ENCODE measurements at regions not wholly inside any gene's neighbourhood (a gene's known extent, or its start where the extent isn't known, plus 50 kb on each side); places are given as distances from the start of the nearest gene placed in this dataset.

DNA sequence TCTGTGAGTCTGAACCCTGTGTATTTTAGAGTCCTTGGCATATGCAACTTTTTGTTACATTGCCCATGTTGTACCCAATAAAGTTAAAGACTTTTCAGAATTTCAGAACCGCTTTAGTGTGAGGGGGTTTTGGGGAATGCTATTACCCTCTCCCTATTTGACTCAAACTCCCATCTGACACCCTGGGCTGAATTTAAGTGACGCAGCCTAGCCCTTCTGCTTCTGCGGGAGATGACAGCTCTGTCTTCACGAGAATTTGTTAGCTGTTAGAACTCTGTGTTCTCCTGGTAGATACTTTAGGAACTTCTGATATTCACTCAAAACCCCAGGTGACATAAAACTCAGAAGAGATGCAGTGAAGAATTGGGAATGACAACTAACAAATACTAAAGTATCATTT, 500.6 kb upstream of the ID4 start:
- Histone ChIP-seq H3K4me2 (ENCODE audit: low read depth, low read length) (no peak overlapping the region), H3K27me3 (replicated peaks; ENCODE audit: insufficient read depth, low read length) (no peaks in the 10 kb centered on the region), H3K9me2 (replicated peaks; ENCODE audit: insufficient read depth, low read length) (no peaks in the 10 kb centered on the region), H2AFZ (ENCODE audit: low read length) (no peak overlapping the region), H4K20me1 (ENCODE audit: insufficient read depth, low read length) (no peaks in the 10 kb centered on the region), H3K36me3 (replicated peaks; ENCODE audit: insufficient read depth, low read length) (no peaks in the 10 kb centered on the region), H3F3A (ENCODE audit: insufficient read depth, low read length) (no peaks in the 10 kb centered on the region), H3K4me1 (ENCODE audit: low read length) (no peaks in the 10 kb centered on the region), H3K79me2 (ENCODE audit: low read length) (no peaks in the 10 kb centered on the region), H3K27ac (ENCODE audit: low read length) (no peak overlapping the region), H3K9ac (ENCODE audit: low read length) (no peak overlapping the region), H3K9me3 (replicated peaks; ENCODE audit: insufficient read depth, low read length) (no peaks in the 10 kb centered on the region), H3K4me3 (ENCODE audit: low read length) (no peak overlapping the region)
- TF ChIP-seq EZH2phosphoT487 (IDR thresholded peaks at IDR 0.05; ENCODE audit: low read length) (no peak), EZH2 (optimal IDR thresholded peaks at IDR 0.05; ENCODE audit: low read depth, low read length) (no peak)
- TF ChIP-seq, protein P1, sequence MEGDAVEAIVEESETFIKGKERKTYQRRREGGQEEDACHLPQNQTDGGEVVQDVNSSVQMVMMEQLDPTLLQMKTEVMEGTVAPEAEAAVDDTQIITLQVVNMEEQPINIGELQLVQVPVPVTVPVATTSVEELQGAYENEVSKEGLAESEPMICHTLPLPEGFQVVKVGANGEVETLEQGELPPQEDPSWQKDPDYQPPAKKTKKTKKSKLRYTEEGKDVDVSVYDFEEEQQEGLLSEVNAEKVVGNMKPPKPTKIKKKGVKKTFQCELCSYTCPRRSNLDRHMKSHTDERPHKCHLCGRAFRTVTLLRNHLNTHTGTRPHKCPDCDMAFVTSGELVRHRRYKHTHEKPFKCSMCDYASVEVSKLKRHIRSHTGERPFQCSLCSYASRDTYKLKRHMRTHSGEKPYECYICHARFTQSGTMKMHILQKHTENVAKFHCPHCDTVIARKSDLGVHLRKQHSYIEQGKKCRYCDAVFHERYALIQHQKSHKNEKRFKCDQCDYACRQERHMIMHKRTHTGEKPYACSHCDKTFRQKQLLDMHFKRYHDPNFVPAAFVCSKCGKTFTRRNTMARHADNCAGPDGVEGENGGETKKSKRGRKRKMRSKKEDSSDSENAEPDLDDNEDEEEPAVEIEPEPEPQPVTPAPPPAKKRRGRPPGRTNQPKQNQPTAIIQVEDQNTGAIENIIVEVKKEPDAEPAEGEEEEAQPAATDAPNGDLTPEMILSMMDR (IDR thresholded peaks at IDR 0.05; ENCODE audit: low read length): no peak
- no peak for DNase-seq

DNA sequence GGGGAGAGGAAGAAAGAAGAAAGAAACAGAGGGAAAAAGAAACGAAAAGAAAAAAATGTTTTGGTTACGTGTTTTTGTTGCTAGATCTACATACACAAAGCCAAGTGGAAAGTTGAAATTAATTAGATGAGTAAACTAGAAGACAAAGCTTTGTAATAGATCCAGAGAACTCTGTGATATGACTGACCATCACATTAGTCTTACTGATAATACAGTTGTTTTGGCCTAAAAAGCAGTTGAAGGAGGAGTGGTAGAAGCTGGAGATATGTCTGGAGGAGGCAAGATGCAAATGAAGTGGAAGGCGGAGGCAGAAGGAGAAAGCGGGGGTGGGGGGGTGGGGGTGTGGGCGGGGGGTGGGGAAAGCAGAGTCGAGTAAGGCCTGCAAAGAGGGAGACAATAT, 500.1 kb upstream of the ID4 start:
- DNase-seq: no peak
- Histone ChIP-seq H3K4me3 (ENCODE audit: low read length) (no peak overlapping the region), H3K36me3 (replicated peaks; ENCODE audit: insufficient read depth, low read length) (no peaks in the 10 kb centered on the region), H2AFZ (ENCODE audit: low read length) (no peak overlapping the region), H3K27me3 (replicated peaks; ENCODE audit: insufficient read depth, low read length) (no peaks in the 10 kb centered on the region), H3K79me2 (ENCODE audit: low read length) (no peaks in the 10 kb centered on the region), H4K20me1 (ENCODE audit: insufficient read depth, low read length) (no peaks in the 10 kb centered on the region), H3F3A (ENCODE audit: insufficient read depth, low read length) (no peaks in the 10 kb centered on the region), H3K9me2 (replicated peaks; ENCODE audit: insufficient read depth, low read length) (no peaks in the 10 kb centered on the region), H3K9me3 (replicated peaks; ENCODE audit: insufficient read depth, low read length) (no peaks in the 10 kb centered on the region), H3K9ac (ENCODE audit: low read length) (no peak overlapping the region), H3K4me1 (ENCODE audit: low read length) (no peaks in the 10 kb centered on the region), H3K27ac (ENCODE audit: low read length) (no peak overlapping the region), H3K4me2 (ENCODE audit: low read depth, low read length) (no peak overlapping the region)
- TF ChIP-seq EZH2 (optimal IDR thresholded peaks at IDR 0.05; ENCODE audit: low read depth, low read length): no peak
- no peak for TF ChIP-seq EZH2phosphoT487 (IDR thresholded peaks at IDR 0.05; ENCODE audit: low read length)
- TF ChIP-seq, protein P1 (IDR thresholded peaks at IDR 0.05; ENCODE audit: low read length): no peak

DNA sequence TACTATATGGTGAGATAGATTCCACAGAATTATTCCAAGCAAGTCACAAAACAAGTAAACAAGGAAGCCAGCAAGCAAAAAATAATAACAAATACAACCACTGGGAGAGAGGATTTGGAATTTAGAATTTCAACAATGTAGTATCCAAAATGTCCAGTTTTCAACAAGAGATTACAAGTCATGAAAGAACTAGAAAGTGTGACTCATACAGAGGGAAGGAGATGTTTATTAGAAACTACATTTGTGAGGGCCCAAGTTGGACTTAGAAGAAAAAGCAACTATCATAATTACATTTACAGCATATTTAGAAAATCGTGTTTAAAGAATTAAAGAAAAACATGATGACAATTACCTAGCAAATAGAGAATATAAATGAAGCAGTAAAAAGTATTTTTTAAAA, 494.6 kb upstream of the ID4 start:
- Histone ChIP-seq H3K36me3 (replicated peaks; ENCODE audit: insufficient read depth, low read length) (no peaks in the 10 kb centered on the region), H2AFZ (ENCODE audit: low read length) (no peak overlapping the region)
- DNase-seq: no peak

More for the DNA sequence above, 494.6 kb upstream of the ID4 start:
- Histone ChIP-seq H3K9ac (ENCODE audit: low read length) (no peak overlapping the region), H3K79me2 (ENCODE audit: low read length) (no peaks in the 10 kb centered on the region), H3K27me3 (replicated peaks; ENCODE audit: insufficient read depth, low read length) (no peaks in the 10 kb centered on the region), H3K27ac (ENCODE audit: low read length) (no peak overlapping the region), H4K20me1 (ENCODE audit: insufficient read depth, low read length) (no peaks in the 10 kb centered on the region), H3K9me2 (replicated peaks; ENCODE audit: insufficient read depth, low read length) (no peaks in the 10 kb centered on the region), H3K4me1 (ENCODE audit: low read length) (no peaks in the 10 kb centered on the region), H3F3A (ENCODE audit: insufficient read depth, low read length) (no peaks in the 10 kb centered on the region), H3K4me3 (ENCODE audit: low read length) (no peak overlapping the region), H3K9me3 (replicated peaks; ENCODE audit: insufficient read depth, low read length) (no peaks in the 10 kb centered on the region), H3K4me2 (ENCODE audit: low read depth, low read length) (no peak overlapping the region)
- no peak for TF ChIP-seq EZH2 (optimal IDR thresholded peaks at IDR 0.05; ENCODE audit: low read depth, low read length)
- TF ChIP-seq, protein P1 (IDR thresholded peaks at IDR 0.05; ENCODE audit: low read length): no peak

Data from MM.1S (cell line).